DMS53 treated with DMSO at 0.1 percent for 48 hours (cell line): ENCODE measurements at regions not wholly inside any gene's neighbourhood (a gene's known extent, or its start where the extent isn't known, plus 50 kb on each side); places are given as distances from the start of the nearest gene placed in this dataset.

Experiments
- DNase-seq: peaks from one replicate; lab custom pipeline; 2025; ENCODE audit not compliant: unreplicated experiment; lab: John Stamatoyannopoulos, UW

- no peak for DNase-seq
Observed at GRCh38 chr5:124398460-124398859, 348.0 kb downstream of the ZNF608 start.

GRCh38 chr5:124397317-124397716, 349.1 kb downstream of the ZNF608 start:
- no peak for DNase-seq

- no peak for DNase-seq
Observed at GRCh38 chr5:124395926-124396325, 350.5 kb downstream of the ZNF608 start.

- no peak for DNase-seq
Observed at GRCh38 chr5:124395287-124395686, 351.2 kb downstream of the ZNF608 start.

- DNase-seq = no peak
Observed at GRCh38 chr5:124394700-124395245, 351.7 kb downstream of the ZNF608 start.

- no peak for DNase-seq
Observed at GRCh38 chr5:124393584-124394379, 352.7 kb downstream of the ZNF608 start.

GRCh38 chr5:124383693-124384092, 362.7 kb downstream of the ZNF608 start:
- DNase-seq = no peak

GRCh38 chr5:124377386-124377785, 369.1 kb downstream of the ZNF608 start:
- no peak for DNase-seq

- no peak for DNase-seq
Observed at GRCh38 chr5:124373883-124374282, 372.6 kb downstream of the ZNF608 start.

- no peak for DNase-seq
Observed at GRCh38 chr5:124372457-124372856, 374.0 kb downstream of the ZNF608 start.

GRCh38 chr5:124371111-124371706, 375.2 kb downstream of the ZNF608 start:
- no peak for DNase-seq

- no peak for DNase-seq
Observed at GRCh38 chr5:124370601-124371000, 375.8 kb downstream of the ZNF608 start.

GRCh38 chr5:124365361-124365801, 381.1 kb downstream of the ZNF608 start:
- peak; percentile 92 for DNase-seq

GRCh38 chr5:124355928-124356327, 390.5 kb downstream of the ZNF608 start:
- no peak for DNase-seq

- no peak for DNase-seq
Observed at GRCh38 chr5:124353016-124353415, 393.4 kb downstream of the ZNF608 start.

GRCh38 chr5:124352312-124352711, 394.1 kb downstream of the ZNF608 start:
- DNase-seq = no peak

GRCh38 chr5:124349931-124350330, 396.5 kb downstream of the ZNF608 start:
- no peak for DNase-seq

- DNase-seq = no peak
Observed at GRCh38 chr5:124343451-124343867, 403.0 kb downstream of the ZNF608 start.

- DNase-seq = no peak
Observed at GRCh38 chr5:124342986-124343385, 403.5 kb downstream of the ZNF608 start.

- DNase-seq = no peak
Observed at GRCh38 chr5:124342584-124342983, 403.9 kb downstream of the ZNF608 start.

- no peak for DNase-seq
Observed at GRCh38 chr5:124342027-124342471, 404.4 kb downstream of the ZNF608 start.
